ENCODE measurements at regions not wholly inside any gene's neighbourhood (a gene's known extent, or its start where the extent isn't known, plus 50 kb on each side); places are given as distances from the start of the nearest gene placed in this dataset.
"Not testable (repeated sequence)": the region's sequence is repeated elsewhere in the genome, so short reads cannot be mapped to it uniquely, and the experiment has no call there.

- Mint-ChIP-seq H3K4me3 (no peak overlapping the region), H3K27me3 (no peaks in the 10 kb centered on the region), H3K36me3 (no peaks in the 10 kb centered on the region), H3K27ac (no peak overlapping the region), H3K9me3 (peaks cover 14% of the 10 kb centered on the region), H3K4me1 (no peaks in the 10 kb centered on the region)
- no peak for DNase-seq
These were observed 1116.4 kb downstream of the JRKL start for GRCh38 chr11:97506076-97506759.

- H3K4me1 Mint-ChIP-seq, result no peaks in the 10 kb centered on the region
- DNase-seq, result no peak
- no peaks in the 10 kb centered on the region for H3K27me3 Mint-ChIP-seq
- no peak overlapping the region for H3K27ac Mint-ChIP-seq
- H3K36me3 Mint-ChIP-seq, result no peaks in the 10 kb centered on the region
- no peak overlapping the region for H3K4me3 Mint-ChIP-seq
- H3K9me3 Mint-ChIP-seq, result peaks cover 4% of the 10 kb centered on the region
These were observed 1124.6 kb downstream of the JRKL start for GRCh38 chr11:97514446-97514845.

GRCh38 chr11:97516688-97517087 is 1126.9 kb downstream of the JRKL start:
- no peaks in the 10 kb centered on the region for H3K27me3 Mint-ChIP-seq
- DNase-seq, result no peak
- no peak overlapping the region for H3K27ac Mint-ChIP-seq
- no peaks in the 10 kb centered on the region for H3K36me3 Mint-ChIP-seq
- no peak overlapping the region for H3K4me3 Mint-ChIP-seq
- H3K4me1 Mint-ChIP-seq, result no peaks in the 10 kb centered on the region
- peaks cover 2% of the 10 kb centered on the region for H3K9me3 Mint-ChIP-seq

GRCh38 chr11:97525273-97525672 is 1135.5 kb downstream of the JRKL start:
- no peak for DNase-seq
- no peaks in the 10 kb centered on the region for H3K36me3 Mint-ChIP-seq
- H3K4me3 Mint-ChIP-seq, result no peak overlapping the region
- no peaks in the 10 kb centered on the region for H3K9me3 Mint-ChIP-seq
- no peaks in the 10 kb centered on the region for H3K4me1 Mint-ChIP-seq
- H3K27ac Mint-ChIP-seq, result no peak overlapping the region
- no peaks in the 10 kb centered on the region for H3K27me3 Mint-ChIP-seq

GRCh38 chr11:97537407-97538150 is 1147.8 kb downstream of the JRKL start:
- no peaks in the 10 kb centered on the region for H3K27me3 Mint-ChIP-seq
- peaks cover 5% of the 10 kb centered on the region for H3K9me3 Mint-ChIP-seq
- H3K4me3 Mint-ChIP-seq, result no peak overlapping the region
- no peak overlapping the region for H3K27ac Mint-ChIP-seq
- no peaks in the 10 kb centered on the region for H3K36me3 Mint-ChIP-seq
- DNase-seq, result no peak
- H3K4me1 Mint-ChIP-seq, result no peaks in the 10 kb centered on the region

- Mint-ChIP-seq H3K27me3 (no peaks in the 10 kb centered on the region), H3K36me3 (no peaks in the 10 kb centered on the region), H3K4me3 (no peak overlapping the region), H3K4me1 (no peaks in the 10 kb centered on the region), H3K9me3 (peaks cover 15% of the 10 kb centered on the region), H3K27ac (no peak overlapping the region)
- DNase-seq, result no peak
These were observed 1154.6 kb downstream of the JRKL start for GRCh38 chr11:97544431-97544830.

GRCh38 chr11:97548280-97548679 is 1158.5 kb downstream of the JRKL start:
- no peak overlapping the region for H3K27ac Mint-ChIP-seq
- H3K9me3 Mint-ChIP-seq, result peaks cover 13% of the 10 kb centered on the region
- no peak overlapping the region for H3K4me3 Mint-ChIP-seq
- DNase-seq, result no peak
- H3K4me1 Mint-ChIP-seq, result no peaks in the 10 kb centered on the region
- no peaks in the 10 kb centered on the region for H3K36me3 Mint-ChIP-seq
- no peaks in the 10 kb centered on the region for H3K27me3 Mint-ChIP-seq

- Mint-ChIP-seq H3K4me1 (no peaks in the 10 kb centered on the region), H3K4me3 (no peak overlapping the region), H3K9me3 (peaks cover 3% of the 10 kb centered on the region), H3K27ac (no peak overlapping the region), H3K36me3 (no peaks in the 10 kb centered on the region), H3K27me3 (no peaks in the 10 kb centered on the region)
- DNase-seq, result no peak
These were observed 1167.6 kb downstream of the JRKL start for GRCh38 chr11:97557399-97557798.

- Mint-ChIP-seq H3K27ac (no peak overlapping the region), H3K36me3 (no peaks in the 10 kb centered on the region), H3K27me3 (no peaks in the 10 kb centered on the region), H3K4me3 (no peak overlapping the region), H3K9me3 (peaks cover 5% of the 10 kb centered on the region), H3K4me1 (no peaks in the 10 kb centered on the region)
- DNase-seq, result no peak
These were observed 1178.0 kb downstream of the JRKL start for GRCh38 chr11:97567801-97568200.

GRCh38 chr11:97570636-97571035 is 1180.8 kb downstream of the JRKL start:
- Mint-ChIP-seq H3K9me3 (peaks cover 5% of the 10 kb centered on the region), H3K4me3 (no peak overlapping the region), H3K36me3 (no peaks in the 10 kb centered on the region), H3K27ac (no peak overlapping the region), H3K4me1 (no peaks in the 10 kb centered on the region), H3K27me3 (no peaks in the 10 kb centered on the region)
- DNase-seq, result no peak

- H3K4me3 Mint-ChIP-seq, DNase-seq, H3K27ac Mint-ChIP-seq, H3K36me3 Mint-ChIP-seq, H3K4me1 Mint-ChIP-seq, H3K27me3 Mint-ChIP-seq, H3K9me3 Mint-ChIP-seq: not testable (repeated sequence)
These were observed 1184.0 kb downstream of the JRKL start for GRCh38 chr11:97573771-97574170.

GRCh38 chr11:97574976-97575665 is 1185.3 kb downstream of the JRKL start:
- H3K4me3 Mint-ChIP-seq, result no peak overlapping the region
- H3K27ac Mint-ChIP-seq, result no peak overlapping the region
- H3K36me3 Mint-ChIP-seq, result no peaks in the 10 kb centered on the region
- H3K4me1 Mint-ChIP-seq, result no peaks in the 10 kb centered on the region
- peaks cover 1% of the 10 kb centered on the region for H3K9me3 Mint-ChIP-seq
- no peaks in the 10 kb centered on the region for H3K27me3 Mint-ChIP-seq
- no peak for DNase-seq

GRCh38 chr11:97607291-97608000 is 1217.6 kb downstream of the JRKL start:
- Mint-ChIP-seq H3K4me1 (no peaks in the 10 kb centered on the region), H3K27me3 (no peaks in the 10 kb centered on the region), H3K4me3 (no peak overlapping the region), H3K27ac (no peak overlapping the region), H3K9me3 (peaks cover 4% of the 10 kb centered on the region), H3K36me3 (no peaks in the 10 kb centered on the region)
- DNase-seq, result no peak

GRCh38 chr11:97610000-97610399 is 1220.2 kb downstream of the JRKL start:
- Mint-ChIP-seq H3K27ac (no peak overlapping the region), H3K4me1 (no peaks in the 10 kb centered on the region), H3K9me3 (peaks cover 8% of the 10 kb centered on the region), H3K27me3 (no peaks in the 10 kb centered on the region), H3K4me3 (no peak overlapping the region), H3K36me3 (no peaks in the 10 kb centered on the region)
- no peak for DNase-seq

- Mint-ChIP-seq H3K9me3 (peaks cover 8% of the 10 kb centered on the region), H3K27me3 (no peaks in the 10 kb centered on the region), H3K36me3 (no peaks in the 10 kb centered on the region), H3K4me3 (no peak overlapping the region), H3K27ac (no peak overlapping the region), H3K4me1 (no peaks in the 10 kb centered on the region)
- no peak for DNase-seq
These were observed 1221.0 kb downstream of the JRKL start for GRCh38 chr11:97610854-97611253.
